ENCODE measurements at regions not wholly inside any gene's neighbourhood (a gene's known extent, or its start where the extent isn't known, plus 50 kb on each side); places are given as distances from the start of the nearest gene placed in this dataset.

DNA sequence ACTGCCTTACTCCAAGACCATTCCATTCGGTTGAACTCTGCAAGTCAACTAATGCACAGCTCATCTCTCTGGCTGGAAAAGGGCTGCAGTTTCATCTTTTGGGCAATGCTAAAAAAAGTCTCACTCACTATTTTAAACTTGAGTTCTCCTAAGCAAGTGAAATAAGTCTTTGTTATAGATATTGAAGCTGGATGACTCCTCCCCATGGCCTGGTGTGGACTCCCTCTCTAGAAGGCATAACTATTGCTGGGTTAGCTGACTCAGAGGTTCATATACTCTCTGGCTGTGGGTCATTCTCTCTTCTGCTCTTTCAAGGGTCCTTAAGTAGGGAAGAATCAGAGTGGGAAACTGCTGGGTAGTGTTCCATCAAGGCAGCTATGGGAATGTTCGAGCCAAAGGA lies 88.0 kb downstream of the XCL2 start:
- no peak for DNase-seq (ENCODE audit: low spot score)

DNA sequence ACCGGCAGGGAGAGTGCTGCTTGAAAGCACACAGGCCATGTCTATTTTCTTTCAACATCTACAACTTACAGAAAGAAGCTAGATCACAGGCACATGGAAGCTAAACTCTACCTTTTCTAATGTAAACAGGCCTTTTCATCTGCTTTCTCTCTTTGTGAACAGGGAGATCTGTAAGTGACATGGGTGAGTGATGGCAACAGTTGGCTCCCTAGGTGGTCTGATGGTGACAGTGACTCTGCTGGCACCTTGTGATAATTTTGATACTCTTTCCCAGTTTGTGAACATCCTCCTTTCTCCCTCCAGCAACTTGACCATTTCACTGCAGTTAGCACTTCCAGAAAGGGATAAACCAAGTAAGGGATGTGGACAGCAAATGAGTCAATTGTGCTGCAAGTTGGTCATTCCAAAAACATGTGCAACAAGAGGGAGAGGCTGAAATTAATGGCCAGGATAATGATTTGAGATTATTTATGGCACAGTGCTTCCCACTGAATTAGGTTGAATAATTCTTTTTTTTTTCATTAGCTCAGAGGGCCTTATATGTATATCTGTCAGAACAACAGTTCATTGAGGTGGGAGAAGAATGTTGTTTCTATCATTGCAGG lies 89.5 kb downstream of the XCL2 start:
- DNase-seq (ENCODE audit: low spot score) = no peak

DNA sequence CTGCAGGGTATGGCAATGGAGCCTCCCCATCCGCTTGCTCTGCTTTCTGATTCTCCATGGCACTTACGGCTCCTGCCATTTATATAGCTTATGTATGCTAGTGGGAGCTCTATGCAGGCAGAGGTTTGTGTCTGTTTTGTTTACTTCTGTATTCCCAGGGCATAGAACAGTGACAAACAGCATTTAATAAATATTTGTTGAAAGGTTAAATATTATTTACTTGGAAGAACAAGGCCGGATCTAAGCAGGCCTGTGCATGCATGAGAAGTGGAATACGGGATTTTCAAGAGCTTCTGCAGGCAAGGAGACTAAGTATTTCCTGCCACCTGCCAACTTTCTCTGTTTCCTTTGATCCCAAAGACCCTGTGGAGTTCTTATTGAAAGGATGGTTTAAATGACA lies 90.7 kb downstream of the XCL2 start:
- DNase-seq (ENCODE audit: low spot score) = no peak

DNA sequence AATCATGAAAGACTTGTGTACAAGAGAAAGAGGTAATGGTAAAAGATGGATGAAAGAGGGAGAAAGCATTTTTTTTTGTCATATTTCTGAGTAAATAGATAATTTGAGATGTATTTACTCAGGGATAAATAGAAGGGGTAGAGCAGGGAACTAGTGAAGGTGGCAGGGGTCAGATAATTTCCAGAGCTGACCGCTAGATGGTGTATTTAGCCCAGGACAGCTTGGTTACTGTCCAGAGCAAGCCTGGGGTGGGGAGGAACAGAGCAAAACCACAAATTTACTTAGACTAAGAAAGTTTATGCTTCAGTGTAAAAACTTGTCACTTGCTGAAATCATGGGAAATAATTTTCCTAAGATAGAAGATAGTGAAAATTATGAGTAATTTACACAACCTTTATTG lies 91.5 kb downstream of the XCL2 start:
- no peak for DNase-seq (ENCODE audit: low spot score)

DNA sequence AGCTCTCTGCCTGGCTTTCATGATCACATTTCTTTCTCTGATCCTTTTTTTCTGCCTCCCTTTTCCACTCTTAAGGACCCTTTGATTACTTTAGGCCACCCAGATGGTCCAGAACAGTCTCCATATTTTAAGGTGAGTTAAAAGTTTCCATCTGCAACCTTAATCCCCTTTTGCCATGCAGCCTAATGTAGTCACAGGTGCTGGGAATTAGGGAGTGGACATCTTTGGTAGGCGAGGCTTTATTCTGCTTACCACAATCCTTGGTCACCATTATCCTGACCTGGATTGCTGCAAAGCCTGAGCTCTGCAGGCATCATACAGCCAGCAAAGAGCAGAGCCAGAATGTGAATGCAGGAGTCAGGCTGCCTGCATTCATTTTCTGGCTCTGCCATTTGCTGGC lies 95.9 kb downstream of the XCL2 start:
- no peak for DNase-seq (ENCODE audit: low spot score)

DNA sequence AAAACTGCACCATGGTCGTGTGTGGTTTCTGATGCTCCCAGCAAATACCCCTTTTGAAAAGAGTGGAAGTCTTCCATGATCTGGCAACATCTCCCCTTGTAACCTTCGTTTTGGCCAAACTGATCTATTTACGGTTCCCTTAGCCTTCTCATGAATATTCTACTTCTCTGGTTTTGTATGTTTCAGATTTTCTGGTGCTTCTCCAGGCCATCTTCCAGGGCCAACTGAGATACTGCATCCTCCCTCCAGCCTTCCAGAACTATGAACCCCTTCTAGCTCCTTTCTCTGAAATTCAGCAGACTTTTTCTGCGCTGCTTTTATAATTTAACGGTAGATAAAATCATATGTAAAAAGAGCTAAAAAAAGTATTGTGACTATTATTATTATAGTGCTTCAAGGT lies 97.7 kb downstream of the XCL2 start:
- DNase-seq (ENCODE audit: low spot score) = no peak

DNA sequence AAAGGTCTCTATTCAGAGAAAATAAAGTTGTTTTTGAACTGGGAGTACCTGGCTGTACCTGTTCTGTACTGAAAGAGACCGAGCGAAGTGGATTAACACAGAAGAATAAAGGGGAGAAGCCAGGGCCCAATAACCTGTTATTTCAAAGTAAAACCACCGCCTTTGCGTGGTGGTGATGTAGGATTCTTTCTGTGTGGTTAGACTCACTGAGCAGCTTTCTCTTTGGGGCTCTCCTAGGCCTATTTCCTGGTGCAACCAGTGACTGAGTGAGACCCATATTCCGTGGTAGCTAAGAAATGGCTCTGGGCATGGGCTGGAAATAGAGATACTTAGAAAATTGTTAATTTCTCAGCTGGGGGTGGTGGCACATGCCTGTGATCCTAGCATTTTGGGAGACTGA lies 99.9 kb downstream of the XCL2 start:
- peak; percentile 43 for DNase-seq (ENCODE audit: low spot score)

DNA sequence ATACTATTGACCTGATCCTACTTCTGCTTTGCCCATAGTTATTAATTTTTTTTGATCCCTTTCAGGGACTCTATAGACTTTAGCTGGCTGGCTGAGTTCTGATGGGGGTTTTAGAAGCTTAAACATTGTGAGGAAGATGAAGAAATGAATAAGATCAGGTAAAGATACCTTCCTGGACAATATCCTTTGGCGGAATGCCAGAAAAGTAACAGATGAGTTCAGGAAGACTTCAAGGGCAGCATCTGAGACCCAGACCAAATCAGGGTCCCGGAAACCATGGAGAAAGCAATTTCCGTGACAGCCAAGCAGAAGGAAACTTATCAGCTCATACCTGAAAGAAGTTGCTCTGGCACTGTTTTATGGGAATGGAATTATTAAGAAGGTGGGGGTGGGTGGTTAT lies 100.4 kb downstream of the XCL2 start:
- no peak for DNase-seq (ENCODE audit: low spot score)

DNA sequence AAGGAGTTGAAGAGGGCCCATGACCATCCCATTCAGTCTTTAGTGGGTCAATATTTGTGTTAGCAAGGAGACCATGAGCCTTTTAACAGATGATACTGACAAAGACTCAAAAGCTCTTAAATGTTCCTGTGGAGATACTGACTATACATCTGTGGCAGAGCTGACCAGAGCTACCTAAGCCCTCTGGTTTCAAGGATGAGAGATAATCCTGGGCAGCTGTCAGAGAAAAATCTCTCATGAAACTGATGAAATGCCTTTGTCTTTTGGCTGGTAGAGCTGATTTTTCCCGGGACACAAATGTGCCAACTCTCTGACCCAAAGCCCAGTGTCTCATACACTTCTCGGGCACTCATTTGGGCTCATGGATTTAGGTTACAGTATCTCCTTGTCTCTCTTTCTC lies 100.9 kb downstream of the XCL2 start:
- no peak for DNase-seq (ENCODE audit: low spot score)

DNA sequence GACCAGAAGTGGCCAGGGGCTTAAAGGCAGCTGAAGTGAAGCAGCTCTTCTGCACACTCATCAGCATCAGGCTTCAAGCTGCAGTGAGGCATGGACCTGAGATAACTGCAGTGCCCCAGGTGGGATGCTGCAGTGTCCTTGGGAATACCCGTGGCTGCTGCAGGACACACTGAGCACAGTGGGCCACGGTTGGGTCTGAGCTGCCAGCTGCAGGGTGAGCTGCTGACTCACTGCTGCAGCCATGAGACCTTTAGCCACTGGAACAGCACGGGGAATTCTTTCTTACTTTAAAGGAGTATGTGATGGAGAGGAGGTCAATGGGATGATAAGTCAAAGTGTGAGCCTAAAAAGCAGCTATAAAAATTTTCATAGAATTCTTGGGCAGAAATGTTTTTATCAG lies 102.1 kb downstream of the XCL2 start:
- no peak for DNase-seq (ENCODE audit: low spot score)

DNA sequence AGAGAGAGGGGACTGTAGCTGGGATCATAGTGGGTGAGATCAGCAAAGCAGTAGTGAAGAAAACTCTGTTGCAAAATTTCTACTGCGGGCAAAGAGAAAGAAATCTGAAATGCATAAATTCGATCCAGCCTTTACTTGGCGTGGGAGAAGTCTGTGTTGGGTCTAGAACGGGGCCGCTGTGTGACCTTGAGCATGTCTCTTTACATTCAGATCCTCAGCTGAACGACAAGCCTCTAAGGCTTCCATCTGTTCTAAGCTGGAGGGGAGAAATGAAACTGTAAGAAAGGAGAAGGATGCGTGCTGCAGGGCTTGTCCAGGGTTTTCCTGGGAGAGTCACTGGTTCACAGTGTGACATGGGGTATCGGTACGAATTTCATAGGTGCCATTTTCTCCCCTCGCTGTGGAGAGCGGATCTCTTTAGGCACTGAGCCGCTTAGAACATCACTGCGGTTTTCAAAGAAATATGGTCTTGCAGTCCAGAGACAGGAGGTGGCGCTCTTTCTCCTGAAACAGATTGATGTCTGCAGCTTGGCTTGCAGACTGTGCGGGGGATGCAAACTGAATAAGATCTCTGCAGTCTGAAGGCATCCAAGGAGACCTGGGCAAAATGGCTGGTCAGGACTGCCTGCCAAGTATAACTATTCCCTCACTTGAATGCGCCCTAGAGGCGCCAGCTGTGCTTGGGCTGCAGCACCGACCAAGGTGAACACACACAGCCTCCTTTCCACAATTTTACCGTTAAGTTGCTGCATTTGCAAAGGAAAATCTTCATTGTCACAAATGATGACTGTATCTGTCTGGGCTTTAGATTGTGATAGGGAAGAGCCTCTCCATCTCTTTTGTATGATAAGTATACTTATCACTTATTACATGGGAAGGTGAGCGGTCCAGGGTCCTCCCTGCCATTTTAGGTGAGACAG lies 104.1 kb downstream of the XCL2 start:
- peak; percentile 86 for DNase-seq (ENCODE audit: low spot score)

DNA sequence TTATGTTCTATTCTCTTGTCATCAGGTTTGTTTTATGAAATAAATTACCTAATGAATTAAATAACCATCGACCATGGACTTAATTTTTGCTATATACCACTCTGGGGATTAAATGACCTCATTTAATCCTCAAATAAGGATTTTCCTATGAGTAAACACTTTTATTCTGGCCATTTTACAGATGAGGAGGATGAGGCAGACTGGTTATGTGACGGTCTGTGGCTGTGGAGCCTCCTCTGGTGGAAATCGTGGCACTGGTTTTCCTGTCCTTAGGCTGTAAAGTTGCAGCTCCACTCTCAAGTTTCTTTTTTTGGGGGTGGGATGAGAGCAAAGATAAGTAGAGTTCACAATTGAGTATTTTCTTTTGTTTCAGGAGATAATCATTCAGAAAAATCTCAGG lies 105.2 kb downstream of the XCL2 start:
- no peak for DNase-seq (ENCODE audit: low spot score)

DNA sequence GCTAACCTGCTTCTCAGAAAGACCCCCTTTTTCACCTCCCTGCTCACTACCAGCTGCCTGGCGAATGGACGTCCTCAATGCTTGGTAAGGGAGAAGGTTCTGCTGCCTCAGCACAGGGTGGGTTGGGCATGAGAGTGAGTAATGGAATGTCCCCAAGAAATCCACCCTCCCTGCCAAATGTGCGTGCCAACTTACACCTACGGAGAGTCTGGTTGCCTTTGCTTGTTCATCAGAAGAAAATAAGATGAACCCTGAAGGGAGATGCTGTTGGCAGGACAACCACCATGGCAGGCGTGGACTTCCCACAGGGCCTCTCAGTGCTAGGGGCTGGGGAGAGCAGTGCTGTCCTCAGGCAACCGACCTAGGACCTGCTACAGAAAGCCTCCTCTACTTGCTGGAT lies 106.0 kb downstream of the XCL2 start:
- DNase-seq (ENCODE audit: low spot score) = no peak

DNA sequence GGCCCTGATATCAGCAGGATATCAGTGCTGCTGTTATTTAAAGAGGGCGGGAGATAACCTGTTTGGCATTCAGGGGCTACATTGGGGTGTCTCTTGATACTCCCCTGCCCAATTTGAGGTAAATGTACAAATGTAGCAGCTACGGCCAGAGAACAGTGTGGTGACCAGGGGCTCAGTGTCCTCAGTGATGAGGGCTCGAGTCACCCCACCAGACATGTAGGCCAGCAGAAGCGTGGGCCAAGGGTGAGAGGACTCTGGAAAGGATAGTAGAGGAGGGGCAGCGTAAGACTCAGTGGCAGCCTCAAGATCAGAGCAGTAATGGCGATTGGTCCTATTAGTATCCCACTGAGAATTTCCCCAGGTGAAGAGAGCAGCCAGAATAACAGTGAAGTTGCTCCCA lies 108.4 kb downstream of the XCL2 start:
- no peak for DNase-seq (ENCODE audit: low spot score)

DNA sequence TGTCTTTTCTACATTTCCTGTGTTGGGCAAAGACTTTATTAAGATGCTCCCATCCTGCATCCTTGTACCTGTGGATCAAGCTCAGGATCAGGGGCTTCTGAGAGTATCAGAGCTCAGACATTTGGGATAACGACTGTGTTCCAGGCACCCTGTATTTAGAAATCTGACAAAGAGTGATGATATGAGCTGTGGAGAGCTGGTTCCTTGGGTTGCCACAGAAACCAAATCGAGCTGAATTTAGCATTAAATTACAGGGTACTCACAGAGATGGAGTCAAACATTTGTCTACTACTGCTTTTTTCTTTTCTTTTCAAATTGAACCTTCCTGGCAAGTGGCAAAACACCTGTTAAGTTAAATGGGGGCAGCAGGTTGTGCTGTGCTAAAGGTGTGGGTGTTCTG lies 110.6 kb downstream of the XCL2 start:
- DNase-seq (ENCODE audit: low spot score) = no peak

DNA sequence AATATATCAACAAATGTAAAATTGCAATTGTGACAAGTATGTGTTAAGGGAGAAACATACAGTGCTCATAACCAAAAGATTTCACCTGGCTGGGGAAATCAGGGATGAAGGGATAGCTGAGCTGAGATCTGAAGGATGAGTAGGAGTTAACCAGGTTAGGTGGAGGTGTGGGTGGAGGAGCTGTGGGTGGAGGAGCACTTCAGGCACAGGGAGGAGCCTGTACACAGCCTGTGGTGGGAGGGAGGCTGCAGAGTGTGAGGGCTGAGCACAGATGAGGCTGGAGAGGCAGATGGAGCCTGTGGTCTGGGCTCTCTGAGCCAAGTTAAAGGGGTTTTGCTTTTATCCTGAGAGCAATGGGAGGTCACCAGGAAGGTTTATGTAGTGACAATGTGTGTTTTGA lies 111.9 kb downstream of the XCL2 start:
- no peak for DNase-seq (ENCODE audit: low spot score)

DNA sequence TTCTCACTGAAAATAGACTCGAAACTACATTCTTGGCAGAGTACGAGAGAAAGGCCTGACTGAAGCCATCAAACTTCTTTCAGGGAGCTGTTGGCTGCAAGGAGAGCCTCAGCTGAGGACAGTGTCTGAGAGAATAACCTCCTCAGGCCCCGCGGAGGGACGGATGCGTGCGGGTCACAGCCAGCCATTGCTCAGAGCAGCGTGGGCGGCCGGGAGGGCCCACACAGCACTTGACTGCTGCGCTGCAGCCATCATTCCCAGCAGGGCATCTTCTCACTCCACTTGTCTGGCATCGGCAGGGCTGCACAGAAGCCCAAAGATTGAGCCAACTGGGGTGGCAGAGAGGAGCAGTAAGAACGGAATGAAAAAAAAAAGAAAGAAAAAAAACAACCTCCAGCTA lies 113.5 kb downstream of the XCL2 start:
- DNase-seq (ENCODE audit: low spot score) = no peak

DNA sequence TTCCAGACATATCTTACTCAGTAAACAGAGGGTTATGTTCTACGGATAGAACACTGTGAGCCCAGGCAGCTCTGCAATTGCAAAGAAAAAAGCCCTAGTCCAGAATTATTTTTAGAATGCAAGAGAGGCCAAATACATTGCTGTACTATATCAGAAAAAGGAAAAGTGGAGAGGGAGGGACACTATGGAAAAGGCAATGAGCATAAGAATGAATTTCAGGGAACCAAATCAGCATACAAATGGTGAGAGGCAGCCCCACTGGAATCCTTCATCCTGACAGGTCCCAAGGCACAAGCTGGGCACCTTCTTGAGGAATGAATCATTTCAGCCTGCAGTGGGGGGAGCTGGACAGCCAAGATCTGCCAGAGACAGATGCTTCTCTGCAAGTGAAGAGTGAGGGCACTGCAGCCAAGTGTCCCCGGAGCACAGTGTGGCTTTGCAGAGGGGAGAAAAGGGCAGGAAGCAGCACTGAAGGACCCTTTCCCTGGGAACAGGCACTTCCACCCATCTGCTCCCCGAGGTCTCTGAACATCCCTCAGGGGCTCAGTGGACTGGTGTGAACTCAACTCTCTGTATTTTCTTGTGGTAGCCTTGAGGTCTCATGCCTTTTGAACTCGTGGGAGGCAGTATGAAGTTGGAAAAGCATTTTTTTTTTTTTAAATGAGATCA lies 115.6 kb downstream of the XCL2 start:
- no peak for DNase-seq (ENCODE audit: low spot score)

DNA sequence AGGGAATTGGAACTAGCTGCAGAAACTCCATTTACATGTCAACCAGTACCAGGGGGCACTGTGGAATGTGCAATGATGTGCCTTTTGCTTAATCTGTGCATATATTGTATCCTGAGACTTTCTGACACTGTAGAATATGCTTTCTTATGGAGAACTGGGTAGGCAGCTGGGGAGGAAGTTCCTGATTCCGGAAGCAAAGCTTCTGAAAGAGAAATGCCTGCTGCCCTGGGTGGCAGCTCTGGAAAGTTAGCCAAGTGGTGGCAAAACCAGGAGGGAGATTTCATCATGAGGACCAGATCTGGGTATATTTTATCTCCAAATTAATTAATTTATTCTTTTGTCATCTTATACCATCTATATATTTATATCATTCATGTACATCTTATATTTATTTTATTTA lies 116.7 kb downstream of the XCL2 start:
- no peak for DNase-seq (ENCODE audit: low spot score)

DNA sequence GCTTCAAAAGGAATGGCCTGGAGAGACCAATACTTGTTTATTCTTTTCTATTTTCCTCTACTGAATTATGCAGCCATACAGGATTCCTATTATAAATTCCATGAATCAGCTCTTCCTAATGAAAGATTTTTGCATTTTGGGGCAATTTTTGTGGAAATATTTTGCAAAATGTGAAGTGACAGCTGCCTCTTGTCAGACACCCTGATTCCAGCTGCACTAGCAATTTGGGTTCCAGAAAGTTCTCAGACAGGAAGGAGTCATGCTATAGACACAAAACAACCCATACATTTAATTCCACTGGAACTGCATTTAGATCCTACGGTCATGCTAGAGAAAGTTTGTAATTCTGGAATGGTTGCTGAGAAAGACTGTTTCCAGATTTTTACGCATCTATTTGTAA lies 119.5 kb downstream of the XCL2 start:
- DNase-seq (ENCODE audit: low spot score) = no peak

DNA sequence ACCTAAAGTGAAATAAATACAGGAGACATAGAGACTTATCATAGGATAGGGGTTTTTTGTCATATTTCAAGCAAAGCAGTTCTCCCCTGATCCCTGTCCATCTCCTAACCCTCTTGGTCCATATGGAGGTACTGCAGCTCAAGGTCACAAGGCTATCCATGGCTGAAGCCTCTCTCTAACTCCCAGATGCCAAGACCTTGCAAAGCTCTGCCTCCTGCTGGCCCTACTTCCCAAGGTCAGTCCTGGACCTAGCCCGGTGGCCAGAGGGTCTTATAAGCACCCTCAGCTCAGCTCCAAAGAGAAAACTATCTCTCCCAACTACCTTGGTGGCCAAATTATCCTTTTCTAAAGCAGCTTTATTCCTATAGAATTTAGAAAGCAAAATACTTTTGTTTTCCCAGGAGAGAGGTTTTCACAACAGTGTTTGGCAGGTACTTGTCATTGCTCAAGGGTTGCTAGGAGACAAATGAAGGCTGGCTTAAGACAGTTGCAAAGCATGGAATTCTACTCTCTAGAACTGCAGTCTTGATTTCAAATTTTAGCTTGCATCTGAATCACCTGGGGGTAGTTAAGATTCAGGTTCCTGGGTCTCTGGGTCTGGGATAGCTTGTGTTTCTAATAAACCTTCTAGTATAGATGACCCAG lies 121.5 kb downstream of the XCL2 start:
- no peak for DNase-seq (ENCODE audit: low spot score)

DNA sequence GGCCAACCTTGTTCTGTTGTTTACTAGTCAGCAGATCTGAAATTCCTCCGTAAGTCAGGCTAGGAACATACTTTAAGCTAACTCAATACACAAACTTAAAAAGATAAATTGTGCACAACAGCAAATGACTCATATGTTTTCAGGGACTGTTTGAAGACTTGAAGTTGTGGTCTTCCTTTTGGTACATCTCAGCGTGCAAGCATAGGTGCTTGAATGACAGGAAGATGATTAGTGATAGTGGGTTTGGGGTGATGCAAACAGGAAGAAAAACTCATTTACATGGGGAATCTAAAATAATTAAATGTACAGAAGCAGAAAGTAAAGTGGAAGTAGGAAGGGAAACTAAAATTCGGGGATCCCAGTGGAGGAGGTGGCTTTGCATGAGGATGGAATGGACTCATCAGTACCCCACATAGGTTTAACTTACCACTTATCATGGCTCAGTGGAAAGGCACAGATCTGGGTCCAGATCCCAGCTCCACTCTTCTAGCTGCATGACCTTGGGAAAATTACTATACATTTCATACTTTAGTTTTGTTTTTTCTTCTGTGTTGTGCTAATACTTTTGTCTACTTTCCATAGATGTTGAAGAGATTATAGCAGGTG lies 122.3 kb downstream of the XCL2 start:
- peak; percentile 74 for DNase-seq (ENCODE audit: low spot score)

All from CD4-positive, alpha-beta T cell treated with Interleukin-15 for 4 hours (primary cell).